K562 (cell line): ENCODE measurements at regions not wholly inside any gene's neighbourhood (a gene's known extent, or its start where the extent isn't known, plus 50 kb on each side); places are given as distances from the start of the nearest gene placed in this dataset.

Source experiments
- CHCHD3 ChIP-seq: fragments of 250-450 bp; sonication (Bioruptor Pico); IDR thresholded peaks from 2 replicates; pipeline ENCODE4 v2.1.2; 2022; ENCODE audit warnings: mild to moderate bottlenecking
- DEAF1 ChIP-seq: fragments of 450-650 bp; formaldehyde crosslinking; IDR thresholded peaks from 2 replicates; pipeline ENCODE4 v1.4.0; 2020; ENCODE audit warnings: mild to moderate bottlenecking, moderate library complexity
- MEF2A ChIP-seq: IDR thresholded peaks from 2 replicates; pipeline ENCODE4 v1.6.1; 2011; ENCODE audit warnings: low read depth, mild to moderate bottlenecking, low read length, moderate library complexity; ENCODE audit not compliant: control insufficient read depth
- NR4A1 ChIP-seq, 2 experiments: fragments of 250-450 bp in 1 of 2; fragments of 450-650 bp in 1 of 2; sonication (Bioruptor Pico) in 1 of 2; IDR thresholded peaks; 2 replicates each; pipeline versions ENCODE4 v1.4.0 to v1.6.1; 2016 to 2020; ENCODE audit warnings: mild to moderate bottlenecking in 2 of 2, missing compliant biosample characterization in 1 of 2, missing genetic modification characterization in 1 of 2, moderate library complexity in 1 of 2
- OTX1 ChIP-seq: fragments of 450-650 bp; formaldehyde crosslinking; IDR thresholded peaks from 2 replicates; pipeline ENCODE4 v1.4.0; 2022; ENCODE audit warnings: mild to moderate bottlenecking
- PHF8 ChIP-seq: fragments of 200-600 bp; sonication (generic); IDR thresholded peaks from 2 replicates; pipeline ENCODE4 v1.6.1; 2012; ENCODE audit warnings: mixed run types, mild to moderate bottlenecking, inconsistent platforms, low read length, moderate library complexity, borderline replicate concordance
- PTBP1 ChIP-seq: fragments of 200-400 bp; formaldehyde crosslinking; IDR thresholded peaks from 2 replicates; pipeline ENCODE4 v1.6.1; 2017; ENCODE audit warnings: low read depth, low read length
- RNF2 ChIP-seq: sonication (generic); IDR thresholded peaks from 2 replicates; pipeline ENCODE4 v1.6.1; 2016
- SAP30 ChIP-seq: fragments of 200-600 bp; sonication (generic); IDR thresholded peaks from 2 replicates; pipeline ENCODE4 v1.6.1; 2012; ENCODE audit warnings: borderline replicate concordance, low read depth, mild to moderate bottlenecking, moderate library complexity, low read length, control low read depth, inconsistent platforms; ENCODE audit not compliant: insufficient read depth, poor library complexity, severe bottlenecking
- TCF7L2 ChIP-seq: fragments of 150-350 bp; IDR thresholded peaks from 2 replicates; pipeline ENCODE4 v1.6.1; 2016; ENCODE audit warnings: low read depth, mild to moderate bottlenecking, low read length, moderate library complexity
- TFAM ChIP-seq: fragments of 250-450 bp; sonication (Bioruptor Pico); conservative IDR thresholded peaks from 2 replicates; pipeline ENCODE4 v1.5.0; 2021; ENCODE audit warnings: mild to moderate bottlenecking, moderate library complexity
- TF ChIP-seq, protein P1 (sequence below): sonication (generic); formaldehyde crosslinking; IDR thresholded peaks from 2 replicates; pipeline ENCODE4 v1.8.0; 2023; ENCODE audit warnings: mild to moderate bottlenecking, missing genetic modification reagents

- TF ChIP-seq DEAF1 (CRISPR knock-in tag) = no peak
- no peak for TF ChIP-seq RNF2
- no peak for TF ChIP-seq PTBP1
- TF ChIP-seq TCF7L2 = no peak
- no peak for TF ChIP-seq PHF8
- no peak for TF ChIP-seq OTX1
- TF ChIP-seq TFAM (CRISPR knock-in tag) = no peak
- TF ChIP-seq SAP30 = no peak
- no peak for TF ChIP-seq CHCHD3 (CRISPR knock-in tag)
- TF ChIP-seq MEF2A = no peak
- TF ChIP-seq NR4A1 (CRISPR knock-in tag; IDR thresholded peaks at IDR 0.05) = no peak
- no peak for TF ChIP-seq NR4A1 (tag; IDR thresholded peaks at IDR 0.05)
- TF ChIP-seq, protein P1, sequence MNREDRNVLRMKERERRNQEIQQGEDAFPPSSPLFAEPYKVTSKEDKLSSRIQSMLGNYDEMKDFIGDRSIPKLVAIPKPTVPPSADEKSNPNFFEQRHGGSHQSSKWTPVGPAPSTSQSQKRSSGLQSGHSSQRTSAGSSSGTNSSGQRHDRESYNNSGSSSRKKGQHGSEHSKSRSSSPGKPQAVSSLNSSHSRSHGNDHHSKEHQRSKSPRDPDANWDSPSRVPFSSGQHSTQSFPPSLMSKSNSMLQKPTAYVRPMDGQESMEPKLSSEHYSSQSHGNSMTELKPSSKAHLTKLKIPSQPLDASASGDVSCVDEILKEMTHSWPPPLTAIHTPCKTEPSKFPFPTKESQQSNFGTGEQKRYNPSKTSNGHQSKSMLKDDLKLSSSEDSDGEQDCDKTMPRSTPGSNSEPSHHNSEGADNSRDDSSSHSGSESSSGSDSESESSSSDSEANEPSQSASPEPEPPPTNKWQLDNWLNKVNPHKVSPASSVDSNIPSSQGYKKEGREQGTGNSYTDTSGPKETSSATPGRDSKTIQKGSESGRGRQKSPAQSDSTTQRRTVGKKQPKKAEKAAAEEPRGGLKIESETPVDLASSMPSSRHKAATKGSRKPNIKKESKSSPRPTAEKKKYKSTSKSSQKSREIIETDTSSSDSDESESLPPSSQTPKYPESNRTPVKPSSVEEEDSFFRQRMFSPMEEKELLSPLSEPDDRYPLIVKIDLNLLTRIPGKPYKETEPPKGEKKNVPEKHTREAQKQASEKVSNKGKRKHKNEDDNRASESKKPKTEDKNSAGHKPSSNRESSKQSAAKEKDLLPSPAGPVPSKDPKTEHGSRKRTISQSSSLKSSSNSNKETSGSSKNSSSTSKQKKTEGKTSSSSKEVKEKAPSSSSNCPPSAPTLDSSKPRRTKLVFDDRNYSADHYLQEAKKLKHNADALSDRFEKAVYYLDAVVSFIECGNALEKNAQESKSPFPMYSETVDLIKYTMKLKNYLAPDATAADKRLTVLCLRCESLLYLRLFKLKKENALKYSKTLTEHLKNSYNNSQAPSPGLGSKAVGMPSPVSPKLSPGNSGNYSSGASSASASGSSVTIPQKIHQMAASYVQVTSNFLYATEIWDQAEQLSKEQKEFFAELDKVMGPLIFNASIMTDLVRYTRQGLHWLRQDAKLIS (CRISPR knock-in tag) = no peak
Observed at GRCh38 chr13:104648291-104648690, 1582.1 kb upstream of the SLC10A2 start (continued).
